ENCODE measurements at regions not wholly inside any gene's neighbourhood (a gene's known extent, or its start where the extent isn't known, plus 50 kb on each side); places are given as distances from the start of the nearest gene placed in this dataset.

DNA sequence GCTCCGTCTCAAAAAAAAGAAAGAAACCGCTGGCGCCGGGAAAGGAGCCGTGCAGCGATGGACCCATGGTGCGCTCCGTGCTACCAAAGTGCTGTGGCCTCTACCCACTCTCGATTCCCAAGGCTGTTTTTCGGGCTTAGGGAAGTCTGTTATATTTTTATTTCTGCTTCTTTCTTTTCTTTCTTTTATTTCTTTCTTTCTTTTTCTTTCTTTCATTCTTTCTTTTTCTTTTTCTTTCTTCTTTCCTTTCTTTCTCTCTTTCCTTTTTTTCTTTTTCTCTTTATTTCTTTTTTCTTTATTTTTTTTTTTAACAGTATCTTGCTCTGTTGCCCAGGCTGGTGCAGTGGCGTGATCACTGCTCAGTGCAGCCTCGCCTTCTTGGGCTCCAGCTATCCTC lies 87.5 kb downstream of the ANXA2R start:
- no TSS peak for BruUV-seq (replicated peaks)
- Histone ChIP-seq H3K9me3 (ENCODE audit: low read length) (peaks cover 26% of the 10 kb centered on the region), H3K79me2 (ENCODE audit: low read length) (peaks cover 11% of the 10 kb centered on the region), H3K27me3 (ENCODE audit: low read length) (no peaks in the 10 kb centered on the region), H3K9ac (ENCODE audit: low read length) (no peak overlapping the region), H3F3A (ENCODE audit: low read length, unreplicated experiment) (peaks cover 10% of the 10 kb centered on the region), H2AFZ (ENCODE audit: low read length) (no peak overlapping the region), H3K9me2 (replicated peaks; ENCODE audit: low read length) (no peaks in the 10 kb centered on the region), H4K20me1 (ENCODE audit: low read length) (no peaks in the 10 kb centered on the region), H3K4me2 (ENCODE audit: low read length) (no peak overlapping the region), H3K27ac (ENCODE audit: low read length) (no peak overlapping the region), H3K4me3 (ENCODE audit: low read length) (no peak overlapping the region), H3K36me3 (ENCODE audit: low read depth, low read length) (peaks cover 7% of the 10 kb centered on the region; the same call in 1 of the 2 replicates), H3K4me1 (ENCODE audit: insufficient read depth, low read length) (peaks cover 27% of the 10 kb centered on the region)
- DNase-seq (no peak), ATAC-seq (no peak)
- ChIA-PET CTCF (no interaction called here), POLR2A (ENCODE audit: unreplicated experiment) (no interaction called here)
- no peak for TF ChIP-seq EZH2phosphoT487 (IDR thresholded peaks at IDR 0.05; ENCODE audit: borderline replicate concordance, low read length)
- TF ChIP-seq, protein P1, sequence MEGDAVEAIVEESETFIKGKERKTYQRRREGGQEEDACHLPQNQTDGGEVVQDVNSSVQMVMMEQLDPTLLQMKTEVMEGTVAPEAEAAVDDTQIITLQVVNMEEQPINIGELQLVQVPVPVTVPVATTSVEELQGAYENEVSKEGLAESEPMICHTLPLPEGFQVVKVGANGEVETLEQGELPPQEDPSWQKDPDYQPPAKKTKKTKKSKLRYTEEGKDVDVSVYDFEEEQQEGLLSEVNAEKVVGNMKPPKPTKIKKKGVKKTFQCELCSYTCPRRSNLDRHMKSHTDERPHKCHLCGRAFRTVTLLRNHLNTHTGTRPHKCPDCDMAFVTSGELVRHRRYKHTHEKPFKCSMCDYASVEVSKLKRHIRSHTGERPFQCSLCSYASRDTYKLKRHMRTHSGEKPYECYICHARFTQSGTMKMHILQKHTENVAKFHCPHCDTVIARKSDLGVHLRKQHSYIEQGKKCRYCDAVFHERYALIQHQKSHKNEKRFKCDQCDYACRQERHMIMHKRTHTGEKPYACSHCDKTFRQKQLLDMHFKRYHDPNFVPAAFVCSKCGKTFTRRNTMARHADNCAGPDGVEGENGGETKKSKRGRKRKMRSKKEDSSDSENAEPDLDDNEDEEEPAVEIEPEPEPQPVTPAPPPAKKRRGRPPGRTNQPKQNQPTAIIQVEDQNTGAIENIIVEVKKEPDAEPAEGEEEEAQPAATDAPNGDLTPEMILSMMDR (conservative IDR thresholded peaks at IDR 0.05; ENCODE audit: low read depth, low read length), result no peak
- no peak for TF ChIP-seq EZH2 (IDR thresholded peaks at IDR 0.05; ENCODE audit: low read length, unreplicated experiment)
- intact Hi-C loops (cut with micrococcal nuclease), result no loop called here

DNA sequence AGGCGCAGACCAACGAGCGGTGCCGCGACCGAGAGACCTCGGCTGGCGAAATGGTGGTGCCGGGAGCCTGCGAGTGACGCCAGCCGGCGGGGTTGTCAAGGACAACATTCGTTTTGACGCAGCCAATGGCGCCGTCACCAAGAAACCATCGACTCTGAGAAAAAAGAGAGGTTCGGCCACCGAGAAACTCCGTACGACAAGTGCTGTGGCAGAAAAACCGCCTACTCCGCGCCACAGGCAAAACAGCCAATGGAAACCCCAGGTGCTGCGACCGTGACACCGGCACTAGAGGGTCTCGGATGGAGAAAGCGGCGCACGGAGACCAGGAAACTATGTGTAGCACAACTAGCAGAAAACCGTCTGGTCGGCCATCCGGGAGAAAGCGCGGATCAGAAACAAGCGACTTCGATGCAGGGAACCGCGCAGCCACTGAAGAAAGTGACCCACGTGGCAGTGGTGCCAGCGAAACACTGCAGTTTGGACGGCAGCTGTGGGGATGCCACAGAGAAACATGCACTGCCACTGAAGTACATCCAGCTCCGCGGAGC lies 88.8 kb downstream of the ANXA2R start:
- DNase-seq, result no peak
- peaks cover 26% of the 10 kb centered on the region for H3K9me3 ChIP-seq (ENCODE audit: low read length)
- H3F3A ChIP-seq (ENCODE audit: low read length, unreplicated experiment), result peaks cover 10% of the 10 kb centered on the region
- peaks cover 11% of the 10 kb centered on the region for H3K79me2 ChIP-seq (ENCODE audit: low read length)
- peak overlapping the region; percentile 74 for H2AFZ ChIP-seq (ENCODE audit: low read length)
- H3K36me3 ChIP-seq (ENCODE audit: low read depth, low read length), result peaks cover 7% of the 10 kb centered on the region; the same call in 1 of the 2 replicates
- ChIA-PET CTCF (no interaction called here), POLR2A (ENCODE audit: unreplicated experiment) (interaction anchor here (1.7 kb wide), 1 partner anchor 57 kb away, joined by 4 read pairs; no protein-coding TSS in a partner anchor)
- peak overlapping the region; percentile 84 for H3K4me2 ChIP-seq (ENCODE audit: low read length)
- intact Hi-C loops (cut with micrococcal nuclease), result loop anchor here (2.0 kb wide), 1 partner anchor 113 kb away; no protein-coding TSS in a partner anchor
- peak overlapping the region; percentile 73 for H3K9ac ChIP-seq (ENCODE audit: low read length)
- H3K27me3 ChIP-seq (ENCODE audit: low read length), result no peaks in the 10 kb centered on the region
- no peaks in the 10 kb centered on the region for H4K20me1 ChIP-seq (ENCODE audit: low read length)
- peak overlapping the region; percentile 94 for H3K27ac ChIP-seq (ENCODE audit: low read length)
- TF ChIP-seq, protein P1 (conservative IDR thresholded peaks at IDR 0.05; ENCODE audit: low read depth, low read length), result no peak
- TF ChIP-seq EZH2phosphoT487 (IDR thresholded peaks at IDR 0.05; ENCODE audit: borderline replicate concordance, low read length), result no peak
- no peak for TF ChIP-seq EZH2 (IDR thresholded peaks at IDR 0.05; ENCODE audit: low read length, unreplicated experiment)
- no peak for ATAC-seq
- H3K4me3 ChIP-seq (ENCODE audit: low read length), result peak overlapping the region; percentile 64
- H3K9me2 ChIP-seq (replicated peaks; ENCODE audit: low read length), result no peaks in the 10 kb centered on the region
- H3K4me1 ChIP-seq (ENCODE audit: insufficient read depth, low read length), result peaks cover 27% of the 10 kb centered on the region
- BruUV-seq (replicated peaks), result TSS peak; percentile 56

Measured in PC-3 (cell line).